C4-2B (cell line): ENCODE measurements at regions not wholly inside any gene's neighbourhood (a gene's known extent, or its start where the extent isn't known, plus 50 kb on each side); places are given as distances from the start of the nearest gene placed in this dataset.

ENCODE experiments used
- CTCF ChIP-seq: fragments of 450-650 bp; conservative IDR thresholded peaks from 2 replicates; pipeline ENCODE4 v1.5.1; 2017; ENCODE audit warnings: mild to moderate bottlenecking
- ZFX ChIP-seq: fragments of 450-650 bp; IDR thresholded peaks from 2 replicates; pipeline ENCODE4 v1.6.1; 2017

- TF ChIP-seq CTCF: peak; percentile 23; the same call in 1 of the 2 replicates
- TF ChIP-seq ZFX: no peak
Observed at GRCh38 chr10:88131511-88132139, 268.2 kb downstream of the PTEN start.
